BJ (cell line): ENCODE measurements at regions not wholly inside any gene's neighbourhood (a gene's known extent, or its start where the extent isn't known, plus 50 kb on each side); places are given as distances from the start of the nearest gene placed in this dataset.

Experiments
- CTCF ChIA-PET: fragments of 350-600 bp; formaldehyde crosslinking; extraction: SDS; loops from one replicate; lab custom pipeline; 2021; ENCODE audit warnings: antibody characterized with exemption, inconsistent platforms; lab: Yijun Ruan, JAX
- POLR2A ChIA-PET: fragments of 300-600 bp; sonication (Branson Sonifier 250); formaldehyde crosslinking; extraction: SDS; loops from one replicate; lab custom pipeline; 2021; ENCODE audit warnings: antibody characterized with exemption; lab: Charles Lee
- DNase-seq: peaks from one replicate; pipeline ENCODE4 v3.0.0-alpha.2; 2011; ENCODE audit warnings: low read depth
- H3K27me3 ChIP-seq: 2 replicates; pipeline ENCODE4 v1.6.0; 2011; ENCODE audit warnings: low read length; ENCODE audit not compliant: control insufficient read depth, insufficient read depth
- H3K36me3 ChIP-seq: 2 replicates; pipeline ENCODE4 v1.5.1; 2011; ENCODE audit warnings: low read length; ENCODE audit not compliant: control insufficient read depth, insufficient read depth
- H3K4me3 ChIP-seq: 2 replicates; pipeline ENCODE4 v1.5.1; 2011; ENCODE audit warnings: low read depth, mild to moderate bottlenecking, control low read depth, low read length
- CTCF ChIP-seq: IDR thresholded peaks from 2 replicates; pipeline ENCODE4 v1.5.1; 2011; ENCODE audit warnings: low read depth, mild to moderate bottlenecking, control low read depth, inconsistent platforms, low read length, moderate library complexity; ENCODE audit not compliant: insufficient read depth

- Histone ChIP-seq H3K4me3 (no peak overlapping the region), H3K27me3 (no peaks in the 10 kb centered on the region), H3K36me3 (no peaks in the 10 kb centered on the region)
- POLR2A ChIA-PET: no interaction called here
- CTCF ChIA-PET: no interaction called here
- no peak for DNase-seq
- TF ChIP-seq CTCF: no peak
Measured at GRCh38 chr20:7346026-7346425, 578.5 kb downstream of the BMP2 start.

GRCh38 chr20:7346562-7346961, 579.1 kb downstream of the BMP2 start:
- no peak for TF ChIP-seq CTCF
- no peak for DNase-seq
- POLR2A ChIA-PET: no interaction called here

GRCh38 chr20:7347409-7347808, 579.9 kb downstream of the BMP2 start:
- no peak for TF ChIP-seq CTCF
- H3K27me3 ChIP-seq: no peaks in the 10 kb centered on the region
- no peaks in the 10 kb centered on the region for H3K36me3 ChIP-seq
- DNase-seq: no peak
- H3K4me3 ChIP-seq: no peak overlapping the region
- CTCF ChIA-PET: no interaction called here
- POLR2A ChIA-PET: no interaction called here

More at GRCh38 chr20:7346562-7346961, 579.1 kb downstream of the BMP2 start:
- no peaks in the 10 kb centered on the region for H3K27me3 ChIP-seq
- CTCF ChIA-PET: no interaction called here
- no peaks in the 10 kb centered on the region for H3K36me3 ChIP-seq
- no peak overlapping the region for H3K4me3 ChIP-seq

DNA sequence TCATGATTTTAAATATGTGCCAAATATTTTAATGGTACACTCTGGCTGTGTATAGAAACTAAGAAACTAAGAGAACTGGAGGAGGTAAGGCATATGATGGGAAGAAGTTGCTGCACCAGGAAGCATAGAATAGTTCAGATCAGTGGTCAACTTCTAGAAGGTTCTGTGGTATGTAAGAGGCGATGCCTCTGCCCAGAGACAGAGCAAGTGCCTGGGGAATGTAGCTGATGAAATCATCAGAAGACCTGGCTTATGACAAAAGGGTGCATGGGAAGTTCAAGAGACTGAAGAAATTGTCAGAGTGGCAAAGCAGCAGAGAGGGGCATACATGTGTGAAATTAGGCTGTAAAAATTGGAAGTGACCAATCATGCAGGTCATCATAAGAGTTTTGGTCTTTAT, 580.8 kb downstream of the BMP2 start:
- CTCF ChIA-PET: no interaction called here
- Histone ChIP-seq H3K4me3 (no peak overlapping the region), H3K36me3 (no peaks in the 10 kb centered on the region), H3K27me3 (no peaks in the 10 kb centered on the region)
- POLR2A ChIA-PET: no interaction called here
- TF ChIP-seq CTCF: no peak
- no peak for DNase-seq

- CTCF ChIA-PET: no interaction called here
- no peaks in the 10 kb centered on the region for H3K36me3 ChIP-seq
- no peak for DNase-seq
- H3K27me3 ChIP-seq: no peaks in the 10 kb centered on the region
- H3K4me3 ChIP-seq: no peak overlapping the region
- POLR2A ChIA-PET: no interaction called here
- TF ChIP-seq CTCF: no peak
Measured at GRCh38 chr20:7352165-7352564, 584.7 kb downstream of the BMP2 start.
